IMR-90 (cell line): ENCODE measurements at regions not wholly inside any gene's neighbourhood (a gene's known extent, or its start where the extent isn't known, plus 50 kb on each side); places are given as distances from the start of the nearest gene placed in this dataset.

ENCODE experiments used
- ATAC-seq: fragments of 200-7000 bp; cut with Tn5 transposase; 2 replicates; pipeline ENCODE4 v1.9.1; 2020; ENCODE audit warnings: low read depth, mild to moderate bottlenecking, moderate library complexity
- BruUV-seq: library from RNA; stranded (reverse); fragments of 400-500 nt; replicated peaks from 2 replicates; lab custom pipeline; 2021; lab: Mats Ljungman, UMichigan
- CTCF ChIA-PET: fragments of 300-600 bp; formaldehyde crosslinking; extraction: SDS; loops from one replicate; lab custom pipeline; 2021; ENCODE audit warnings: antibody characterized with exemption; lab: Yijun Ruan, JAX
- POLR2A ChIA-PET: fragments of 300-600 bp; sonication (Branson Sonifier 250); formaldehyde crosslinking; loops from one replicate; lab custom pipeline; 2022; ENCODE audit warnings: antibody characterized with exemption; ENCODE audit not compliant: unreplicated experiment; lab: Charles Lee
- DNase-seq: peaks from one replicate; pipeline ENCODE4 v3.0.0; 2013
- H2AFZ ChIP-seq: replicated peaks from 2 replicates; pipeline ENCODE3; 2013; ENCODE audit warnings: low read length, mild to moderate bottlenecking; ENCODE audit not compliant: poor library complexity
- H2AK5ac ChIP-seq: 2 replicates; pipeline ENCODE4 v1.6.1; 2013; ENCODE audit warnings: low read depth, low read length, inconsistent platforms
- H2AK9ac ChIP-seq: replicated peaks from 2 replicates; pipeline ENCODE3; 2013; ENCODE audit warnings: mild to moderate bottlenecking, low read depth, low read length, moderate library complexity; ENCODE audit not compliant: poor library complexity
- H2BK120ac ChIP-seq: 2 replicates; pipeline ENCODE4 v1.6.1; 2013; ENCODE audit warnings: low read depth, low read length, inconsistent platforms
- H2BK15ac ChIP-seq: 3 replicates; pipeline ENCODE4 v1.6.1; 2013; ENCODE audit warnings: low read depth, low read length, inconsistent platforms
- H2BK20ac ChIP-seq: 2 replicates; pipeline ENCODE4 v1.6.1; 2013; ENCODE audit warnings: low read depth, mild to moderate bottlenecking, inconsistent platforms, low read length, moderate library complexity
- H2BK5ac ChIP-seq: 2 replicates; pipeline ENCODE4 v1.6.1; 2013; ENCODE audit warnings: mild to moderate bottlenecking, low read depth, low read length, inconsistent platforms; ENCODE audit not compliant: poor library complexity, severe bottlenecking
- H3K14ac ChIP-seq: replicated peaks from 2 replicates; pipeline ENCODE4 v1.6.1; 2013; ENCODE audit warnings: low read depth, low read length, inconsistent platforms
- H3K18ac ChIP-seq: 2 replicates; pipeline ENCODE4 v1.6.1; 2013; ENCODE audit warnings: low read depth, low read length, control low read depth
- H3K23ac ChIP-seq: 2 replicates; pipeline ENCODE4 v1.6.1; 2013; ENCODE audit warnings: low read depth, low read length, inconsistent platforms
- H3K27ac ChIP-seq: 2 replicates; pipeline ENCODE4 v1.5.1; 2013; ENCODE audit warnings: mild to moderate bottlenecking, control low read depth, low read length; ENCODE audit not compliant: insufficient read depth
- H3K27me3 ChIP-seq: 2 replicates; pipeline ENCODE4 v1.6.1; 2013; ENCODE audit warnings: low read length; ENCODE audit not compliant: control insufficient read depth, insufficient read depth
- H3K36me3 ChIP-seq: 2 replicates; pipeline ENCODE4 v1.6.1; 2013; ENCODE audit warnings: low read length, mixed read lengths; ENCODE audit not compliant: control insufficient read depth, insufficient read depth
- H3K4ac ChIP-seq: 2 replicates; pipeline ENCODE4 v1.6.1; 2013; ENCODE audit warnings: low read depth, low read length, inconsistent platforms
- H3K4me1 ChIP-seq: 2 replicates; pipeline ENCODE4 v1.6.1; 2013; ENCODE audit warnings: low read length, mixed read lengths; ENCODE audit not compliant: control insufficient read depth, insufficient read depth
- H3K4me2 ChIP-seq: 2 replicates; pipeline ENCODE4 v1.6.1; 2013; ENCODE audit warnings: low read depth, mild to moderate bottlenecking, control low read depth, low read length, moderate library complexity
- H3K4me3 ChIP-seq: 2 replicates; pipeline ENCODE4 v1.5.1; 2013; ENCODE audit warnings: low read depth, mild to moderate bottlenecking, control low read depth, low read length, moderate library complexity; ENCODE audit not compliant: insufficient read depth
- H3K56ac ChIP-seq: 2 replicates; pipeline ENCODE4 v1.6.1; 2013; ENCODE audit warnings: low read length, inconsistent platforms; ENCODE audit not compliant: insufficient read depth; ENCODE audit errors: extremely low read depth
- H3K79me1 ChIP-seq, 2 experiments: 2 replicates each; pipeline ENCODE4 v1.6.1; 2013; ENCODE audit warnings: low read length in 2 of 2, inconsistent platforms in 1 of 2, low read depth in 1 of 2
- H3K9ac ChIP-seq: 2 replicates; pipeline ENCODE4 v1.6.1; 2013; ENCODE audit warnings: low read depth, low read length, control low read depth
- H3K9me1 ChIP-seq: 2 replicates; pipeline ENCODE4 v1.6.1; 2013; ENCODE audit warnings: low read length, inconsistent platforms; ENCODE audit not compliant: insufficient read depth
- H3K9me3 ChIP-seq: 2 replicates; pipeline ENCODE4 v1.6.1; 2013; ENCODE audit warnings: low read length; ENCODE audit not compliant: control insufficient read depth, insufficient read depth
- H4K20me1 ChIP-seq: 2 replicates; pipeline ENCODE4 v1.6.1; 2013; ENCODE audit warnings: low read length, inconsistent platforms; ENCODE audit not compliant: insufficient read depth
- H4K5ac ChIP-seq: 2 replicates; pipeline ENCODE4 v1.6.1; 2013; ENCODE audit warnings: mild to moderate bottlenecking, low read depth, low read length, control low read depth
- H4K8ac ChIP-seq, 2 experiments: 2 replicates each; pipeline ENCODE4 v1.6.1; 2013; ENCODE audit warnings: low read depth in 2 of 2, low read length in 2 of 2, control low read depth in 1 of 2, inconsistent platforms in 1 of 2
- H4K91ac ChIP-seq: 2 replicates; pipeline ENCODE4 v1.6.1; 2013; ENCODE audit warnings: low read depth, low read length, inconsistent platforms; ENCODE audit not compliant: insufficient read depth
- FOS ChIP-seq: fragments of 150-350 bp; IDR thresholded peaks from 2 replicates; pipeline ENCODE4 v1.6.1; 2016; ENCODE audit warnings: low read depth, low read length
- MXI1 ChIP-seq: IDR thresholded peaks from 2 replicates; pipeline ENCODE4 v1.6.1; 2012; ENCODE audit warnings: low read depth, mild to moderate bottlenecking, low read length, moderate library complexity, borderline replicate concordance
- RFX5 ChIP-seq: IDR thresholded peaks from 2 replicates; pipeline ENCODE4 v1.8.0; 2012; ENCODE audit warnings: low read depth, mild to moderate bottlenecking, low read length, moderate library complexity
- SMC3 ChIP-seq: fragments of 150-350 bp; IDR thresholded peaks from 2 replicates; pipeline ENCODE4 v1.6.1; 2016; ENCODE audit warnings: low read depth, mild to moderate bottlenecking, antibody characterized with exemption, low read length, moderate library complexity
- WGBS, 2 experiments: methylation state at CpG; one replicate each; pipeline versions ENCODE4 v1.1.5 to v1.1.7; 2013; ENCODE audit warnings: missing lambda C conversion rate in 2 of 2; ENCODE audit not compliant: insufficient read length in 1 of 2; ENCODE audit errors: extremely low coverage in 2 of 2; 5-methylcytosine and 5-hydroxymethylcytosine counted together
- dilution Hi-C: fragments of 300-500 bp; cut with HindIII; formaldehyde crosslinking; loops from one replicate; pipeline ENCODE4 v1.14.3; 2018; ENCODE audit warnings: low sequenced_read_pairs; ENCODE audit not compliant: unreplicated experiment
- in situ Hi-C: fragments of 300-500 bp; cut with MboI; formaldehyde crosslinking; loops from 3 replicates; pipeline ENCODE4 v1.14.3; 2019; ENCODE audit warnings: low sequenced_read_pairs, inconsistent platforms, mixed read lengths
- intact Hi-C: fragments of 100-400 bp; cut with micrococcal nuclease; formaldehyde crosslinking; loops from 2 replicates; pipeline ENCODE4 v1.10.0; 2022
- TF ChIP-seq, protein P1 (sequence below): conservative IDR thresholded peaks from 2 replicates; pipeline ENCODE4 v1.5.1; 2012; ENCODE audit warnings: mild to moderate bottlenecking, low read depth, low read length, improper control_type of control experiment
- TF ChIP-seq, protein P2 (sequence below): fragments of 150-350 bp; IDR thresholded peaks from 2 replicates; pipeline ENCODE4 v1.6.1; 2016; ENCODE audit warnings: low read depth, mild to moderate bottlenecking, low read length, moderate library complexity, borderline replicate concordance

- H4K5ac ChIP-seq = no peak overlapping the region
- H3K9me1 ChIP-seq = no peaks in the 10 kb centered on the region; the same call in 1 of the 2 replicates
- intact Hi-C loops = no loop called here
- H3K4me3 ChIP-seq = no peak overlapping the region
- H4K20me1 ChIP-seq = no peaks in the 10 kb centered on the region
- H2AFZ ChIP-seq = no peak overlapping the region
- WGBS, 2 experiments = no CpG with 5 or more reads among the region's 1 CpG
- no peak overlapping the region for H2AK9ac ChIP-seq
- dilution Hi-C loops = no loop called here
- TF ChIP-seq RFX5 = no peak
- TF ChIP-seq MXI1 = no peak
- TF ChIP-seq SMC3 = no peak
- no peak for TF ChIP-seq FOS
- TF ChIP-seq, protein P1, sequence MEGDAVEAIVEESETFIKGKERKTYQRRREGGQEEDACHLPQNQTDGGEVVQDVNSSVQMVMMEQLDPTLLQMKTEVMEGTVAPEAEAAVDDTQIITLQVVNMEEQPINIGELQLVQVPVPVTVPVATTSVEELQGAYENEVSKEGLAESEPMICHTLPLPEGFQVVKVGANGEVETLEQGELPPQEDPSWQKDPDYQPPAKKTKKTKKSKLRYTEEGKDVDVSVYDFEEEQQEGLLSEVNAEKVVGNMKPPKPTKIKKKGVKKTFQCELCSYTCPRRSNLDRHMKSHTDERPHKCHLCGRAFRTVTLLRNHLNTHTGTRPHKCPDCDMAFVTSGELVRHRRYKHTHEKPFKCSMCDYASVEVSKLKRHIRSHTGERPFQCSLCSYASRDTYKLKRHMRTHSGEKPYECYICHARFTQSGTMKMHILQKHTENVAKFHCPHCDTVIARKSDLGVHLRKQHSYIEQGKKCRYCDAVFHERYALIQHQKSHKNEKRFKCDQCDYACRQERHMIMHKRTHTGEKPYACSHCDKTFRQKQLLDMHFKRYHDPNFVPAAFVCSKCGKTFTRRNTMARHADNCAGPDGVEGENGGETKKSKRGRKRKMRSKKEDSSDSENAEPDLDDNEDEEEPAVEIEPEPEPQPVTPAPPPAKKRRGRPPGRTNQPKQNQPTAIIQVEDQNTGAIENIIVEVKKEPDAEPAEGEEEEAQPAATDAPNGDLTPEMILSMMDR = no peak
- TF ChIP-seq, protein P2, sequence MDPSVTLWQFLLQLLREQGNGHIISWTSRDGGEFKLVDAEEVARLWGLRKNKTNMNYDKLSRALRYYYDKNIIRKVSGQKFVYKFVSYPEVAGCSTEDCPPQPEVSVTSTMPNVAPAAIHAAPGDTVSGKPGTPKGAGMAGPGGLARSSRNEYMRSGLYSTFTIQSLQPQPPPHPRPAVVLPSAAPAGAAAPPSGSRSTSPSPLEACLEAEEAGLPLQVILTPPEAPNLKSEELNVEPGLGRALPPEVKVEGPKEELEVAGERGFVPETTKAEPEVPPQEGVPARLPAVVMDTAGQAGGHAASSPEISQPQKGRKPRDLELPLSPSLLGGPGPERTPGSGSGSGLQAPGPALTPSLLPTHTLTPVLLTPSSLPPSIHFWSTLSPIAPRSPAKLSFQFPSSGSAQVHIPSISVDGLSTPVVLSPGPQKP = no peak
- no peaks in the 10 kb centered on the region for H3K4me1 ChIP-seq
- no peaks in the 10 kb centered on the region for H3K79me1 ChIP-seq
- H3K56ac ChIP-seq = no peak overlapping the region
- H3K36me3 ChIP-seq = no peaks in the 10 kb centered on the region
- H2BK20ac ChIP-seq = no peak overlapping the region
- in situ Hi-C loops = no loop called here
- H2BK120ac ChIP-seq = no peak overlapping the region
- no peak overlapping the region for H3K18ac ChIP-seq
- no peak overlapping the region for H3K4me2 ChIP-seq
- H3K9ac ChIP-seq = no peak overlapping the region
- no peak overlapping the region for H2BK5ac ChIP-seq
- no peak overlapping the region for H2BK15ac ChIP-seq
- ATAC-seq = no peak
- DNase-seq = no peak
- no peaks in the 10 kb centered on the region for H3K9me3 ChIP-seq
- no TSS peak for BruUV-seq
- no peak overlapping the region for H3K23ac ChIP-seq
- POLR2A ChIA-PET = interaction anchor here (0.6 kb wide), 1 partner anchor 36 kb away, joined by 4 read pairs; no protein-coding TSS in a partner anchor
- CTCF ChIA-PET = no interaction called here
- no peak overlapping the region for H4K8ac ChIP-seq
- H4K91ac ChIP-seq = no peak overlapping the region
- no peak overlapping the region for H3K4ac ChIP-seq
- no peak overlapping the region for H3K14ac ChIP-seq
- H3K27me3 ChIP-seq = no peaks in the 10 kb centered on the region
- no peak overlapping the region for H3K27ac ChIP-seq
- H2AK5ac ChIP-seq = no peak overlapping the region
Observed at GRCh38 chr5:32996336-32996735, 285.2 kb downstream of the NPR3 start.
